MM.1S (cell line): ENCODE measurements at regions not wholly inside any gene's neighbourhood (a gene's known extent, or its start where the extent isn't known, plus 50 kb on each side); places are given as distances from the start of the nearest gene placed in this dataset.

ENCODE experiments used
- DNase-seq: peaks from one replicate; pipeline ENCODE4 v3.0.0-alpha.2; 2015
- H2AFZ ChIP-seq: fragments of 300-600 bp; sonication (generic); 2 replicates; pipeline ENCODE4 v1.6.0; 2016; ENCODE audit warnings: antibody characterized with exemption, low read length
- H3F3A ChIP-seq: fragments of 300-600 bp; sonication (generic); 2 replicates; pipeline ENCODE4 v1.6.1; 2016; ENCODE audit warnings: mild to moderate bottlenecking, antibody characterized with exemption, low read length, moderate library complexity, mixed read lengths; ENCODE audit not compliant: insufficient read depth
- H3K27ac ChIP-seq: fragments of 300-600 bp; sonication (generic); 2 replicates; pipeline ENCODE4 v1.5.1; 2016; ENCODE audit warnings: mild to moderate bottlenecking, low read length
- H3K27me3 ChIP-seq: fragments of 300-600 bp; sonication (generic); replicated peaks from 2 replicates; pipeline ENCODE4 v1.6.0; 2016; ENCODE audit warnings: low read length; ENCODE audit not compliant: insufficient read depth
- H3K36me3 ChIP-seq: fragments of 300-600 bp; sonication (generic); replicated peaks from 2 replicates; pipeline ENCODE4 v1.6.1; 2016; ENCODE audit warnings: mild to moderate bottlenecking, low read length, mixed read lengths; ENCODE audit not compliant: insufficient read depth
- H3K4me1 ChIP-seq: fragments of 300-600 bp; sonication (generic); 2 replicates; pipeline ENCODE4 v1.6.1; 2016; ENCODE audit warnings: low read length, mixed read lengths
- H3K4me2 ChIP-seq: fragments of 300-600 bp; sonication (generic); 2 replicates; pipeline ENCODE4 v1.6.0; 2016; ENCODE audit warnings: low read depth, low read length
- H3K4me3 ChIP-seq: fragments of 300-600 bp; sonication (generic); 2 replicates; pipeline ENCODE4 v1.5.1; 2016; ENCODE audit warnings: low read length, mixed read lengths
- H3K79me2 ChIP-seq: fragments of 300-600 bp; sonication (generic); 2 replicates; pipeline ENCODE4 v1.6.1; 2016; ENCODE audit warnings: mixed run types, low read length, mixed read lengths
- H3K9ac ChIP-seq: fragments of 300-600 bp; sonication (generic); 2 replicates; pipeline ENCODE4 v1.6.1; 2016; ENCODE audit warnings: low read length, mixed read lengths
- H3K9me2 ChIP-seq: fragments of 300-600 bp; sonication (generic); replicated peaks from 2 replicates; pipeline ENCODE4 v1.6.1; 2016; ENCODE audit warnings: mild to moderate bottlenecking, low read length, mixed read lengths; ENCODE audit not compliant: insufficient read depth
- H3K9me3 ChIP-seq: fragments of 300-600 bp; sonication (generic); replicated peaks from 2 replicates; pipeline ENCODE4 v1.6.1; 2016; ENCODE audit warnings: mild to moderate bottlenecking, low read length, mixed read lengths; ENCODE audit not compliant: insufficient read depth
- H4K20me1 ChIP-seq: fragments of 300-600 bp; sonication (generic); 2 replicates; pipeline ENCODE4 v1.6.1; 2016; ENCODE audit warnings: mild to moderate bottlenecking, low read length, moderate library complexity, mixed read lengths; ENCODE audit not compliant: insufficient read depth
- EZH2 ChIP-seq: fragments of 300-600 bp; sonication (generic); optimal IDR thresholded peaks from 2 replicates; pipeline ENCODE3; 2017; ENCODE audit warnings: low read depth, mild to moderate bottlenecking, antibody characterized with exemption, low read length, mixed read lengths
- EZH2phosphoT487 ChIP-seq: fragments of 300-600 bp; sonication (generic); IDR thresholded peaks from 2 replicates; pipeline ENCODE4 v1.6.1; 2018; ENCODE audit warnings: antibody characterized with exemption, low read length
- TF ChIP-seq, protein P1 (sequence below): fragments of 300-600 bp; sonication (generic); IDR thresholded peaks from 2 replicates; pipeline ENCODE4 v1.5.1; 2016; ENCODE audit warnings: antibody characterized with exemption, low read length, mixed read lengths

DNA sequence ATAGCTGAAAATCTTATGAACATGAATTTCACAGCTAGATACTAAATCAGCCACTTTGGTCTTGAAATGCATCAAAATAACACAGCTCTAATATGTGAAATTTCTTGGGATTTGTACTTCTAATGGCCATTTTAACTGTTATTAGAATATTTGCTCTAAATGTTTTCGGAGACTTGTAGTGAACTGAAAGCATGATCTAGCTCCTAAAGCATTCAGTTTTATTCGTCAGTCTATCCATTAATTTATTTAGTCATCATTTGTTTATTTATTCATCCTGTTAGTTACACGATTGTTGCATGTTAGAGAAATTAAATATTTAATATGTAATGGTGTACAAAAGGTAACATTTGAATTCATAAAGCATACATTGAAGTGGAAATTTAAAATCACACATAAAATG lies 1132.7 kb downstream of the SLITRK1 start:
- H3K4me3 ChIP-seq, result no peak overlapping the region
- no peak for DNase-seq
- H3K4me2 ChIP-seq, result no peak overlapping the region
- H3K9ac ChIP-seq, result no peak overlapping the region
- no peaks in the 10 kb centered on the region for H4K20me1 ChIP-seq
- no peaks in the 10 kb centered on the region for H3K4me1 ChIP-seq
- H3K9me2 ChIP-seq, result no peaks in the 10 kb centered on the region
- no peaks in the 10 kb centered on the region for H3K79me2 ChIP-seq
- no peaks in the 10 kb centered on the region for H3K27me3 ChIP-seq
- H2AFZ ChIP-seq, result no peak overlapping the region
- H3K36me3 ChIP-seq, result no peaks in the 10 kb centered on the region
- no peaks in the 10 kb centered on the region for H3K9me3 ChIP-seq
- H3F3A ChIP-seq, result no peaks in the 10 kb centered on the region
- no peak for TF ChIP-seq EZH2
- no peak for TF ChIP-seq EZH2phosphoT487
- TF ChIP-seq, protein P1, sequence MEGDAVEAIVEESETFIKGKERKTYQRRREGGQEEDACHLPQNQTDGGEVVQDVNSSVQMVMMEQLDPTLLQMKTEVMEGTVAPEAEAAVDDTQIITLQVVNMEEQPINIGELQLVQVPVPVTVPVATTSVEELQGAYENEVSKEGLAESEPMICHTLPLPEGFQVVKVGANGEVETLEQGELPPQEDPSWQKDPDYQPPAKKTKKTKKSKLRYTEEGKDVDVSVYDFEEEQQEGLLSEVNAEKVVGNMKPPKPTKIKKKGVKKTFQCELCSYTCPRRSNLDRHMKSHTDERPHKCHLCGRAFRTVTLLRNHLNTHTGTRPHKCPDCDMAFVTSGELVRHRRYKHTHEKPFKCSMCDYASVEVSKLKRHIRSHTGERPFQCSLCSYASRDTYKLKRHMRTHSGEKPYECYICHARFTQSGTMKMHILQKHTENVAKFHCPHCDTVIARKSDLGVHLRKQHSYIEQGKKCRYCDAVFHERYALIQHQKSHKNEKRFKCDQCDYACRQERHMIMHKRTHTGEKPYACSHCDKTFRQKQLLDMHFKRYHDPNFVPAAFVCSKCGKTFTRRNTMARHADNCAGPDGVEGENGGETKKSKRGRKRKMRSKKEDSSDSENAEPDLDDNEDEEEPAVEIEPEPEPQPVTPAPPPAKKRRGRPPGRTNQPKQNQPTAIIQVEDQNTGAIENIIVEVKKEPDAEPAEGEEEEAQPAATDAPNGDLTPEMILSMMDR, result no peak
- no peak overlapping the region for H3K27ac ChIP-seq

DNA sequence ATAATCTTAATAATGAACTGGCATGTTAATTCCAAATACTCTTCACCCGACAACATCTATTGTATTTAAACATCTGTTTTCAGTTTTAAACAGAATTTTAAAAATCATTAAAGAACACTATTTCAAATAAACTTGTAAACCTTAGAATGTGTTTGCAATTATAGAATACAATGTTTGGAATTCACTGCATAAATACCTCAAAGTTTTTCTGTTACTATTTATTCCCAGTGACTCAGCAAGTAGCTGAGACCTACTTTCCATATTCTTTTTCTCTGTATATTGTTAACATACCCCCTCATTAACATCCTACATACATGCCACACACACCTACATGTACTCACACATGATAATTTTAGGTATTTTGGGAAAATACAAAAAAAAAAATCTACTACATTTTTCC lies 1134.3 kb downstream of the SLITRK1 start:
- no peaks in the 10 kb centered on the region for H3K36me3 ChIP-seq
- H3K79me2 ChIP-seq, result no peaks in the 10 kb centered on the region
- no peak for TF ChIP-seq EZH2
- TF ChIP-seq, protein P1, result no peak
- TF ChIP-seq EZH2phosphoT487, result no peak
- H3K27ac ChIP-seq, result no peak overlapping the region
- H4K20me1 ChIP-seq, result no peaks in the 10 kb centered on the region
- no peak overlapping the region for H2AFZ ChIP-seq
- H3K4me3 ChIP-seq, result no peak overlapping the region
- no peak overlapping the region for H3K4me2 ChIP-seq
- H3F3A ChIP-seq, result no peaks in the 10 kb centered on the region
- H3K9me3 ChIP-seq, result no peaks in the 10 kb centered on the region
- H3K27me3 ChIP-seq, result no peaks in the 10 kb centered on the region
- no peak for DNase-seq
- H3K9ac ChIP-seq, result no peak overlapping the region
- H3K9me2 ChIP-seq, result no peaks in the 10 kb centered on the region
- H3K4me1 ChIP-seq, result no peaks in the 10 kb centered on the region

DNA sequence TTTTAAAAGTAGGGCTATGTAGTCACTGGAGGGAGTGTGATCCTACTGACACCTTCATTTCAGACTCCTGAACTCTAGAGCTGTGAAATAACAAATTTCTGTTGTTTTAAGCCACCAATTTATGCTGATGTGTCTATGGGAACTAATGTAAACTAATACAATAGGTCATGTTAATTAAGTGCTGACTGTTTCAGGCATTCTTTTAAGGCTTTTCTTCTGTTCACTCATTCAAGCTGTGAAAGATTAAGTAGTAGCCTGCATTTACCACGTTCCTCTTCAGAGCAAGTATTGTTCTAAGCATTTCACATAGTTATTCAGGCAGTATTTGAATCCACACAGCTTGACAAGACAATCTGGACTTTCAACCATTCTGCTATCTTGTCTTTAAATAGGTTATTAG lies 1135.0 kb downstream of the SLITRK1 start:
- Histone ChIP-seq H3K9ac (no peak overlapping the region), H3K27ac (no peak overlapping the region), H3K9me3 (no peaks in the 10 kb centered on the region), H3K27me3 (no peaks in the 10 kb centered on the region), H3F3A (no peaks in the 10 kb centered on the region), H3K4me2 (no peak overlapping the region), H4K20me1 (no peaks in the 10 kb centered on the region), H3K79me2 (no peaks in the 10 kb centered on the region), H3K4me1 (no peaks in the 10 kb centered on the region), H3K36me3 (no peaks in the 10 kb centered on the region), H3K9me2 (no peaks in the 10 kb centered on the region), H3K4me3 (no peak overlapping the region), H2AFZ (no peak overlapping the region)
- no peak for DNase-seq
- TF ChIP-seq, protein P1, result no peak
- TF ChIP-seq EZH2, result no peak
- TF ChIP-seq EZH2phosphoT487, result no peak
